HepG2 (cell line): ENCODE measurements at regions not wholly inside any gene's neighbourhood (a gene's known extent, or its start where the extent isn't known, plus 50 kb on each side); places are given as distances from the start of the nearest gene placed in this dataset.

Experiments
- EHMT2 ChIP-seq: fragments of 200-600 bp; sonication (generic); IDR thresholded peaks from 2 replicates; pipeline ENCODE4 v1.7.0; 2017; ENCODE audit warnings: antibody characterized with exemption, low read depth, low read length, borderline replicate concordance
- HMGXB4 ChIP-seq, 2 experiments: sonication (generic) in 1 of 2; formaldehyde crosslinking in 1 of 2; IDR thresholded peaks; 2 replicates each; pipeline versions ENCODE4 v1.4.0 to v1.6.1; 2018 to 2020; ENCODE audit warnings: missing genetic modification reagents in 2 of 2, borderline replicate concordance in 1 of 2, low read depth in 1 of 2, mild to moderate bottlenecking in 1 of 2, missing biosample characterization in 1 of 2
- ZNF142 ChIP-seq: sonication (generic); formaldehyde crosslinking; IDR thresholded peaks from 2 replicates; pipeline ENCODE4 v1.4.0; 2020; ENCODE audit warnings: missing genetic modification reagents

GRCh38 chr12:46430340-46430948 lies 57.9 kb upstream of the SLC38A2 start (continued):
- TF ChIP-seq ZNF142 (no peak), EHMT2 (no peak), HMGXB4 (CRISPR knock-in tag; IDR thresholded peaks at IDR 0.05; ENCODE audit: borderline replicate concordance in 1 of 2, low read depth in 1 of 2) (no peak)
